Kidney epithelial cell (primary cell): ENCODE measurements at regions not wholly inside any gene's neighbourhood (a gene's known extent, or its start where the extent isn't known, plus 50 kb on each side); places are given as distances from the start of the nearest gene placed in this dataset.

Experiments used
- DNase-seq: peaks from one replicate; pipeline ENCODE4 v3.0.0-alpha.2; 2010; ENCODE audit warnings: low read depth
- H3K27me3 ChIP-seq: 2 replicates; pipeline ENCODE4 v1.6.0; 2011; ENCODE audit warnings: low read length; ENCODE audit not compliant: control insufficient read depth, insufficient read depth
- H3K36me3 ChIP-seq: 2 replicates; pipeline ENCODE4 v1.5.1; 2011; ENCODE audit warnings: low read length; ENCODE audit not compliant: control insufficient read depth, insufficient read depth
- H3K4me3 ChIP-seq: 2 replicates; pipeline ENCODE4 v1.5.1; 2011; ENCODE audit warnings: low read depth, mild to moderate bottlenecking, control low read depth, low read length
- TF ChIP-seq, protein P1 (sequence below): IDR thresholded peaks from 2 replicates; pipeline ENCODE4 v1.5.1; 2011; ENCODE audit warnings: mild to moderate bottlenecking, moderate library complexity, low read length, control low read depth, inconsistent platforms; ENCODE audit not compliant: insufficient read depth, poor library complexity, severe bottlenecking

GRCh38 chr6:16038938-16039337 lies 89.9 kb upstream of the MYLIP start:
- no peak for DNase-seq
- TF ChIP-seq, protein P1, sequence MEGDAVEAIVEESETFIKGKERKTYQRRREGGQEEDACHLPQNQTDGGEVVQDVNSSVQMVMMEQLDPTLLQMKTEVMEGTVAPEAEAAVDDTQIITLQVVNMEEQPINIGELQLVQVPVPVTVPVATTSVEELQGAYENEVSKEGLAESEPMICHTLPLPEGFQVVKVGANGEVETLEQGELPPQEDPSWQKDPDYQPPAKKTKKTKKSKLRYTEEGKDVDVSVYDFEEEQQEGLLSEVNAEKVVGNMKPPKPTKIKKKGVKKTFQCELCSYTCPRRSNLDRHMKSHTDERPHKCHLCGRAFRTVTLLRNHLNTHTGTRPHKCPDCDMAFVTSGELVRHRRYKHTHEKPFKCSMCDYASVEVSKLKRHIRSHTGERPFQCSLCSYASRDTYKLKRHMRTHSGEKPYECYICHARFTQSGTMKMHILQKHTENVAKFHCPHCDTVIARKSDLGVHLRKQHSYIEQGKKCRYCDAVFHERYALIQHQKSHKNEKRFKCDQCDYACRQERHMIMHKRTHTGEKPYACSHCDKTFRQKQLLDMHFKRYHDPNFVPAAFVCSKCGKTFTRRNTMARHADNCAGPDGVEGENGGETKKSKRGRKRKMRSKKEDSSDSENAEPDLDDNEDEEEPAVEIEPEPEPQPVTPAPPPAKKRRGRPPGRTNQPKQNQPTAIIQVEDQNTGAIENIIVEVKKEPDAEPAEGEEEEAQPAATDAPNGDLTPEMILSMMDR: no peak
- no peaks in the 10 kb centered on the region for H3K27me3 ChIP-seq
- H3K4me3 ChIP-seq: no peak overlapping the region
- no peaks in the 10 kb centered on the region for H3K36me3 ChIP-seq

DNA sequence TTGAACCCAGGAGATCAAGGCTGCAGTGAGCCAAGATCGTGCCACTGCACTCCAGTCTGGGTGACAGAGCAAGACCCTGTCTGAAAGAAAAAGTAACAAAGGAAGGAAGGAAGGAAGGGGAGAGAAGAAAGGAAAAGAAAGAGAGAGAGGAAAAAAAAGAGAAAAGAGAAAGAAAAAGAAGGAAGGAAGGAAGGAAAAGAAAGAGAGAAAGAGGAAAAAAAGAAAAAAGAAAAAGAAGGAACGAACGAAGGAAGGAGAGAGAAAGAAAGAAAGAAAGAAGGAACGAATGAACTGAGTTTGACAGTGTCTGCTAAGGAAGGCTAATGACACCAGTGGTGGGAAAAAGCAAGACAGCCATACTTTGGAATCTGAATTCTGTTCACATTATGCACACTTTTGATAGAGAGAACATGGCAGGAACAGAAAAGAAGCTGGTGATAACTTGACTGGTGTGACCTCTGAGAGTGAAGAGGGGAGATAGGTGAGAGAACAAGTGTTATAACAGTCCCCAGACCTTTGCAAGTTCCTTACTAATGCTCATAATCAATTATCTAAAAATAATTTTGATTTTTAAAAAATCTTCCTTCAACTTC lies 93.3 kb upstream of the MYLIP start:
- TF ChIP-seq, protein P1: no peak
- H3K4me3 ChIP-seq: no peak overlapping the region

DNA sequence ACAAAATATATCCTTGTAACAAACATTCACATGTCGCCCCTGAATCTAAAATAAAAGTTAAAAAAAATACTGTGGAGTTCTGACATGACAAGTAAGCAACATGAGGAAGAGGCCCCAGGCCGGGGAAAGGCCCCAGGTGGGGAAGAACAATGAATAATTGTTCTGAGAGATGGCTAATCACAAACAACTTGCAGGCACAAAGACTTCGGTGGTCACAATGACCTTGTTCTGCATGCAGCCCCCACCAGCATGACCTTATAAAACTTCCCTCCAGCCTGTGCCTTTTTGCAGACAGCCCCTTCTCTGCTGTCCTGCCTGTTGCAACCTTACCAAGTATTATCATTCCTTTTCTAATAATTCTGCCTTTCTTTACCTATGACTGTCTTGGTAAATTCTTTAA lies 95.7 kb upstream of the MYLIP start:
- Histone ChIP-seq H3K27me3 (no peaks in the 10 kb centered on the region), H3K36me3 (no peaks in the 10 kb centered on the region), H3K4me3 (no peak overlapping the region)
- no peak for DNase-seq
- TF ChIP-seq, protein P1: no peak

More for the DNA sequence above, 93.3 kb upstream of the MYLIP start:
- no peaks in the 10 kb centered on the region for H3K27me3 ChIP-seq
- no peaks in the 10 kb centered on the region for H3K36me3 ChIP-seq
- no peak for DNase-seq

GRCh38 chr6:16031278-16031981 lies 97.5 kb upstream of the MYLIP start:
- no peak for DNase-seq
- H3K36me3 ChIP-seq: no peaks in the 10 kb centered on the region
- TF ChIP-seq, protein P1: no peak

DNA sequence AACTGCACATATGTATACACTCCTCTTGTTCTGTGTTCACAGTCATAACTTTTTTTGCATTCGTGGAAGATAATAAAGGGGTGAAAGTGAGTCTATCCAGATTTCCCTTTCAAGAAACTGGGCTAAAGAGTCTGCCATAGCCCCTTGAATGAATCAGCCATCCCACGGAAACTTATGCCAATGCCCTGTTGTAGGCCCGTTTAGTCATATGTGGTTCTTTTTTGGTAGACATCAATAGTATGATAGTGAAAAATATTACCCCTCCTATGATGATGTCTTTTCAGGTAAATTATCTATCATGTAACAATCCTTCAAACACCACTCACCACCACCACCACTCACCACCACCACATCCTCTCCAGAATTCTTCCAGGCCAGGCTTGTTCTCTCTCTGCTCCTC lies 99.9 kb upstream of the MYLIP start:
- H3K36me3 ChIP-seq: no peaks in the 10 kb centered on the region
- no peak overlapping the region for H3K4me3 ChIP-seq
- H3K27me3 ChIP-seq: no peaks in the 10 kb centered on the region
- TF ChIP-seq, protein P1: no peak
- no peak for DNase-seq

More at GRCh38 chr6:16031278-16031981, 97.5 kb upstream of the MYLIP start:
- Histone ChIP-seq H3K4me3 (no peak overlapping the region), H3K27me3 (no peaks in the 10 kb centered on the region)
